Tibial nerve (tissue), 4 donors: ENCODE measurements at regions not wholly inside any gene's neighbourhood (a gene's known extent, or its start where the extent isn't known, plus 50 kb on each side); places are given as distances from the start of the nearest gene placed in this dataset.

Experiments used
- DNase-seq, 2 donors: peaks; one replicate each; pipeline ENCODE4 v3.0.0-alpha.2; 2019; ENCODE audit warnings: low spot score in 2 of 2
- H3K27ac ChIP-seq, 4 donors: fragments of 200-600 bp; sonication (generic) in 3 of 4; one replicate each; pipeline ENCODE4 v1.5.1; 2017 to 2019; ENCODE audit warnings: mild to moderate bottlenecking in 1 of 4
- H3K27me3 ChIP-seq, 2 donors: fragments of 200-600 bp; sonication (generic) in 1 of 2; one replicate each; pipeline versions ENCODE4 v1.5.1 to v1.6.0; 2017 to 2019
- H3K36me3 ChIP-seq, 3 donors: fragments of 200-600 bp; sonication (generic); one replicate each; pipeline ENCODE4 v1.5.1; 2018 to 2019
- H3K4me1 ChIP-seq, 4 donors: fragments of 200-600 bp; sonication (generic) in 3 of 4; one replicate each; pipeline ENCODE4 v1.5.1; 2017 to 2019
- H3K4me3 ChIP-seq, 4 donors: fragments of 200-600 bp; sonication (generic) in 3 of 4; one replicate each; pipeline ENCODE4 v1.5.1; 2017 to 2019; ENCODE audit warnings: mild to moderate bottlenecking in 1 of 4, moderate library complexity in 1 of 4
- H3K9me3 ChIP-seq, 4 donors: fragments of 200-600 bp; sonication (generic) in 3 of 4; one replicate each; pipeline ENCODE4 v1.5.1; 2017 to 2019
- EP300 ChIP-seq, 2 donors: sonication (generic); formaldehyde crosslinking; IDR thresholded peaks; one replicate each; pipeline ENCODE4 v1.6.1; 2017; ENCODE audit warnings: antibody characterized with exemption in 2 of 2, mild to moderate bottlenecking in 1 of 2
- POLR2A ChIP-seq, 2 donors: fragments of 450-650 bp; IDR thresholded peaks; one replicate each; pipeline ENCODE4 v1.6.1; 2017; ENCODE audit warnings: antibody characterized with exemption in 2 of 2, mild to moderate bottlenecking in 2 of 2, moderate library complexity in 2 of 2
- WGBS, 2 donors: methylation state at CpG; one replicate each; pipeline ENCODE4 v1.1.5; 2018; 5-methylcytosine and 5-hydroxymethylcytosine counted together
- TF ChIP-seq, protein P1 (sequence below), 5 experiments: fragments of 200-600 bp in 3 of 5; fragments of 450-650 bp in 2 of 5; sonication (generic) in 3 of 5; IDR thresholded peaks; one replicate each; pipeline ENCODE4 v1.5.1; 2016 to 2019; ENCODE audit warnings: antibody characterized with exemption in 5 of 5, mild to moderate bottlenecking in 3 of 5, moderate library complexity in 2 of 5

DNA sequence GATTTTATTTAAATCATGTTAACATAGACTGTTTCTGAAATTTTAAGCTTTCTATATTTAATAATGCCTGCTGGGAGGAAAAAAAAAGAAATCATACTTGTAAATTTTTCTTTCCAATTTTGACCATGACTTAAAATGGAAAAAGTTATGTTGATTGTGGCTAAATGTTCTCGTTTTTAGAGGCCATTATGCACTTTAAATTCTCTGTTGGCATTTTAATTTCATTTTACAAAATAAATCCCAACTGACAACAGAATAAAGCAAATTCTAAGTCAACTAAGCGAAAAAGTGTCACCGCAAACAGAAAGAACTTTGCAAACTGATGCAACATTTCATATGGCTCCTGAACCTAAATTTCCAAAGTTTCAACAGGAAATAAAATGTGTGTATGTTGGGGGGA lies 74.8 kb upstream of the G2E3 start:
- TF ChIP-seq EP300 (IDR thresholded peaks at IDR 0.05) = no peak
- TF ChIP-seq, protein P1, sequence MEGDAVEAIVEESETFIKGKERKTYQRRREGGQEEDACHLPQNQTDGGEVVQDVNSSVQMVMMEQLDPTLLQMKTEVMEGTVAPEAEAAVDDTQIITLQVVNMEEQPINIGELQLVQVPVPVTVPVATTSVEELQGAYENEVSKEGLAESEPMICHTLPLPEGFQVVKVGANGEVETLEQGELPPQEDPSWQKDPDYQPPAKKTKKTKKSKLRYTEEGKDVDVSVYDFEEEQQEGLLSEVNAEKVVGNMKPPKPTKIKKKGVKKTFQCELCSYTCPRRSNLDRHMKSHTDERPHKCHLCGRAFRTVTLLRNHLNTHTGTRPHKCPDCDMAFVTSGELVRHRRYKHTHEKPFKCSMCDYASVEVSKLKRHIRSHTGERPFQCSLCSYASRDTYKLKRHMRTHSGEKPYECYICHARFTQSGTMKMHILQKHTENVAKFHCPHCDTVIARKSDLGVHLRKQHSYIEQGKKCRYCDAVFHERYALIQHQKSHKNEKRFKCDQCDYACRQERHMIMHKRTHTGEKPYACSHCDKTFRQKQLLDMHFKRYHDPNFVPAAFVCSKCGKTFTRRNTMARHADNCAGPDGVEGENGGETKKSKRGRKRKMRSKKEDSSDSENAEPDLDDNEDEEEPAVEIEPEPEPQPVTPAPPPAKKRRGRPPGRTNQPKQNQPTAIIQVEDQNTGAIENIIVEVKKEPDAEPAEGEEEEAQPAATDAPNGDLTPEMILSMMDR (IDR thresholded peaks at IDR 0.05) = no peak
- Histone ChIP-seq H3K4me1 (no peaks in the 10 kb centered on the region), H3K27ac (no peak overlapping the region), H3K4me3 (no peak overlapping the region), H3K36me3 (no peaks in the 10 kb centered on the region), H3K9me3 (peaks cover 0 to 5% (median 0%) of the 10 kb centered on the region in 4 donors), H3K27me3 (no peaks in the 10 kb centered on the region)
- 80 to 83% methylated on average over 3 of the region's 3 CpGs for WGBS, 2 donors
- DNase-seq = no peak

DNA sequence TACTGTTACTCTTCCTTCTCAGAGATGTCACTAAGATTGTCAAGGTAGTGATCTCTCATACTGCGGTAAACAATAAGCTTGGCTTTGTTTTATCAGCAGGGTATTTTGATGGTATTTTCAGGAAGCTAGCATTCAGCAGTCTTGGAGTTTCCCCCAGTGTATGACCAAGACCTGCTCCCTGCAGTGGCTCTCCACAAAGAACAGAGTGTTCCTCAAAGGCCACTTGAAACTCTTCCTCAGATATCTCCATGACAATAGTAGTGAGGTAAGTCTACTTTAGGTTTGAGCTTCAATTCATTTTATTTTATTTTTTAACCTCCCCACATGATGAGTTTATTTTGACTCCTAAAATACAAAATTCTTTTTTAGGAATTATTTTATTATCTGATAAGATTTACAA lies 74.0 kb upstream of the G2E3 start:
- 77 to 88% methylated on average over 1 of the region's 1 CpG for WGBS, 2 donors
- no peaks in the 10 kb centered on the region for H3K36me3 ChIP-seq
- H3K4me3 ChIP-seq = no peak overlapping the region
- H3K9me3 ChIP-seq = peaks cover 0 to 5% (median 0%) of the 10 kb centered on the region in 4 donors
- no peak for DNase-seq
- no peaks in the 10 kb centered on the region for H3K4me1 ChIP-seq
- no peaks in the 10 kb centered on the region for H3K27me3 ChIP-seq
- no peak overlapping the region for H3K27ac ChIP-seq
- TF ChIP-seq, protein P1 (IDR thresholded peaks at IDR 0.05) = no peak
- TF ChIP-seq POLR2A (IDR thresholded peaks at IDR 0.05) (no peak), EP300 (IDR thresholded peaks at IDR 0.05) (no peak)

DNA sequence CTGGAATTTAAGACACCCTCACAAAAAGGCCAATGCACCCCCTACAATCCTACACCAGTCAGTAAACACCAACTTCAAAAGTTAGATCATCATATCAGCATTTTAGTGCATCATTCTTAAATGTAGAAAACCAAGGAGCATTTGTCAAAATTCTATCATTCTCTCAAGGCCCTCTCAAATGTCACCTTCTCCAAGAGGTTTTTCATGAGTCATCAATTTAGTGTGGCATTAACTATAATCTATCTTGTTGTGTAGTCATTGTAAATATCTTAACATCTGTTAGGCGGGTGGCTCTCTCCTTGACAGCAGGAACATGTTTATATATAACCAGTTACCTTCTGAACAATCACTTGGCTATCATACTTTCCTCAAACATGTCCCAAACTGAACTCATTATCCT lies 62.1 kb upstream of the G2E3 start:
- DNase-seq = no peak
- Histone ChIP-seq H3K27me3 (no peaks in the 10 kb centered on the region), H3K36me3 (no peaks in the 10 kb centered on the region), H3K9me3 (no peaks in the 10 kb centered on the region), H3K4me3 (no peak overlapping the region), H3K4me1 (no peaks in the 10 kb centered on the region), H3K27ac (no peak overlapping the region)
- TF ChIP-seq EP300 (IDR thresholded peaks at IDR 0.05) (no peak), POLR2A (IDR thresholded peaks at IDR 0.05) (no peak)
- TF ChIP-seq, protein P1 (IDR thresholded peaks at IDR 0.05) = no peak
- 90 to 93% methylated on average over 1 of the region's 1 CpG for WGBS, 2 donors

DNA sequence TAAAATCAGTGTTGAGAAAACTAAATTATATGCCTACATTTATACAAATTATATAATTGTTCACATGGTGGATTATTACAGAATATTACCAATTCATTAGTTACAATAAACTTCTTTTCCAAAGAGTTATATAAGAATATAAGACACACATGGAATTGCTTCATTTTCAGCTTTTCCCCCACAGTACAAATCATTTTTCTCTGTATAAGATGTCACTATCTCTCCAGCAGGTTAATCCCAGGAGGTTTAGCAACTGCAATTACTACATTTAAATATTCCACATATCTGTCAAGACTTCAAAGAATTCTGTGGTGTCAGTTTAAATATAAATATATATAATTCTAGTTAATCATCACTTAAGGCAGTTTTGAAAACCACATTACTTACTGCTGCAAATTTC lies 59.6 kb upstream of the G2E3 start:
- Histone ChIP-seq H3K36me3 (no peaks in the 10 kb centered on the region), H3K4me1 (no peaks in the 10 kb centered on the region), H3K4me3 (no peak overlapping the region), H3K9me3 (no peaks in the 10 kb centered on the region), H3K27ac (no peak overlapping the region), H3K27me3 (no peaks in the 10 kb centered on the region)
- TF ChIP-seq, protein P1 (IDR thresholded peaks at IDR 0.05) = no peak
- TF ChIP-seq EP300 (IDR thresholded peaks at IDR 0.05) (no peak), POLR2A (IDR thresholded peaks at IDR 0.05) (no peak)
- DNase-seq = no peak

DNA sequence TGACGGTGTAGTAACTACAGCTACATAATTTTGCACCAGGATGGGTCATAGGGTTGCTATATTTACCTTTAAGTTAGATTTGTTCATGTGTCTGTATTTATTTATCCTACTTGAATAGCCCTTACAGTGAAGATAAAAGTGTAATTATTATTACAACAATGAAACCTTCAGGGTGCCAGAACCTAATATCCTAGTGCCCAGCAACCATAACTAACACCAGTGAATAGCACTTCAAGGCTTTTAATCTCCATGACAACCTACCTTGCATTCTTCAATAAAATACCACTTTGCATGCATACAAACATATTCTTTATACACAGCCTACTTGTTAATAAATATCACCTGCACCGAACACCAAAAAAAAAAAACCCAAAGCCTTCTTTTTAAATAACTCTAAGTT lies 58.7 kb upstream of the G2E3 start:
- 77 to 83% methylated on average over 2 of the region's 2 CpGs for WGBS, 2 donors

More for the DNA sequence above, 58.7 kb upstream of the G2E3 start:
- TF ChIP-seq POLR2A (IDR thresholded peaks at IDR 0.05) (no peak), EP300 (IDR thresholded peaks at IDR 0.05) (no peak)
- TF ChIP-seq, protein P1 (IDR thresholded peaks at IDR 0.05) = no peak
- Histone ChIP-seq H3K9me3 (no peaks in the 10 kb centered on the region), H3K4me3 (no peak overlapping the region), H3K27me3 (no peaks in the 10 kb centered on the region), H3K36me3 (no peaks in the 10 kb centered on the region), H3K27ac (no peak overlapping the region), H3K4me1 (no peaks in the 10 kb centered on the region)
- DNase-seq = no peak
